ENCODE measurements at regions not wholly inside any gene's neighbourhood (a gene's known extent, or its start where the extent isn't known, plus 50 kb on each side); places are given as distances from the start of the nearest gene placed in this dataset.

DNA sequence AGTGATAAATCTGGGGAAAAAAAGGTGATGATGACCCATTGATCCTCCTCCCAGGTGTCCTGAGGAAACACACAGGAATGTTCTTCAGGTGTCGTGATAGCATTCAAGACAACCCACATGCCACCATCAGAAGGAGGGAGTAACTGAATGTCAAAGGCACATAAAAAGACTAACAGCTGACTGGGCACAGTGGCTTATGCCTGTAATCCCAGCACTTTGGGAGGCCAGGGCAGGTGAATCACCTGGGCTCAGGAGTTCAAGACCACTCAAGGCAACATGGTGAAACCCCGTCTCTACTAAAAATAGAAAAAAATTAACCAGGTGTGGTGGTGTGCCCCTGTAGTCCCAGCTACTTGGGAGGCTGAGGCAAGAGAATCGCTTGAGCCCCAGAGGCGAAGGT is 82.3 kb upstream of the CST7 start:
- TF ChIP-seq, protein P1, sequence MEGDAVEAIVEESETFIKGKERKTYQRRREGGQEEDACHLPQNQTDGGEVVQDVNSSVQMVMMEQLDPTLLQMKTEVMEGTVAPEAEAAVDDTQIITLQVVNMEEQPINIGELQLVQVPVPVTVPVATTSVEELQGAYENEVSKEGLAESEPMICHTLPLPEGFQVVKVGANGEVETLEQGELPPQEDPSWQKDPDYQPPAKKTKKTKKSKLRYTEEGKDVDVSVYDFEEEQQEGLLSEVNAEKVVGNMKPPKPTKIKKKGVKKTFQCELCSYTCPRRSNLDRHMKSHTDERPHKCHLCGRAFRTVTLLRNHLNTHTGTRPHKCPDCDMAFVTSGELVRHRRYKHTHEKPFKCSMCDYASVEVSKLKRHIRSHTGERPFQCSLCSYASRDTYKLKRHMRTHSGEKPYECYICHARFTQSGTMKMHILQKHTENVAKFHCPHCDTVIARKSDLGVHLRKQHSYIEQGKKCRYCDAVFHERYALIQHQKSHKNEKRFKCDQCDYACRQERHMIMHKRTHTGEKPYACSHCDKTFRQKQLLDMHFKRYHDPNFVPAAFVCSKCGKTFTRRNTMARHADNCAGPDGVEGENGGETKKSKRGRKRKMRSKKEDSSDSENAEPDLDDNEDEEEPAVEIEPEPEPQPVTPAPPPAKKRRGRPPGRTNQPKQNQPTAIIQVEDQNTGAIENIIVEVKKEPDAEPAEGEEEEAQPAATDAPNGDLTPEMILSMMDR (IDR thresholded peaks at IDR 0.05): no peak
- TF ChIP-seq CHD4 (IDR thresholded peaks at IDR 0.05; ENCODE audit: borderline replicate concordance): no peak
- no peak for TF ChIP-seq POLR2A (IDR thresholded peaks at IDR 0.05; ENCODE audit: low read length)
- TF ChIP-seq MYC (IDR thresholded peaks at IDR 0.05; ENCODE audit: borderline replicate concordance, low read length): no peak
- no peak for TF ChIP-seq SREBF2 (IDR thresholded peaks at IDR 0.05)

All from A549 (cell line).